Endothelial cell (in vitro differentiated cells): ENCODE measurements at regions not wholly inside any gene's neighbourhood (a gene's known extent, or its start where the extent isn't known, plus 50 kb on each side); places are given as distances from the start of the nearest gene placed in this dataset.

Experiments used
- DNase-seq: peaks from one replicate; pipeline ENCODE4 v3.0.0; 2021; ENCODE audit warnings: low spot score
- H3K27ac Mint-ChIP-seq: one replicate; pipeline ENCODE4 v1.8.0; 2021; ENCODE audit warnings: mixed read lengths, inconsistent platforms; ENCODE audit not compliant: unreplicated experiment
- H3K27me3 Mint-ChIP-seq: one replicate; pipeline ENCODE4 v1.8.0; 2021; ENCODE audit warnings: mild to moderate bottlenecking, moderate library complexity, mixed read lengths, inconsistent platforms; ENCODE audit not compliant: unreplicated experiment
- H3K36me3 Mint-ChIP-seq: one replicate; pipeline ENCODE4 v1.8.0; 2021; ENCODE audit warnings: mild to moderate bottlenecking, low read depth, mixed read lengths, inconsistent platforms; ENCODE audit not compliant: unreplicated experiment
- H3K4me1 Mint-ChIP-seq: one replicate; pipeline ENCODE4 v1.8.0; 2021; ENCODE audit warnings: mild to moderate bottlenecking, mixed read lengths, inconsistent platforms; ENCODE audit not compliant: unreplicated experiment
- H3K4me3 Mint-ChIP-seq: one replicate; pipeline ENCODE4 v1.8.0; 2021; ENCODE audit warnings: mild to moderate bottlenecking, mixed read lengths, inconsistent platforms; ENCODE audit not compliant: unreplicated experiment
- H3K9me3 Mint-ChIP-seq: one replicate; pipeline ENCODE4 v1.8.0; 2021; ENCODE audit warnings: mixed read lengths, inconsistent platforms; ENCODE audit not compliant: unreplicated experiment
- TF ChIP-seq, protein P1 (sequence below): fragments of 200-600 bp; sonication (generic); IDR thresholded peaks from one replicate; pipeline ENCODE4 v1.5.0; 2021; ENCODE audit warnings: antibody characterized with exemption; ENCODE audit not compliant: unreplicated experiment

DNA sequence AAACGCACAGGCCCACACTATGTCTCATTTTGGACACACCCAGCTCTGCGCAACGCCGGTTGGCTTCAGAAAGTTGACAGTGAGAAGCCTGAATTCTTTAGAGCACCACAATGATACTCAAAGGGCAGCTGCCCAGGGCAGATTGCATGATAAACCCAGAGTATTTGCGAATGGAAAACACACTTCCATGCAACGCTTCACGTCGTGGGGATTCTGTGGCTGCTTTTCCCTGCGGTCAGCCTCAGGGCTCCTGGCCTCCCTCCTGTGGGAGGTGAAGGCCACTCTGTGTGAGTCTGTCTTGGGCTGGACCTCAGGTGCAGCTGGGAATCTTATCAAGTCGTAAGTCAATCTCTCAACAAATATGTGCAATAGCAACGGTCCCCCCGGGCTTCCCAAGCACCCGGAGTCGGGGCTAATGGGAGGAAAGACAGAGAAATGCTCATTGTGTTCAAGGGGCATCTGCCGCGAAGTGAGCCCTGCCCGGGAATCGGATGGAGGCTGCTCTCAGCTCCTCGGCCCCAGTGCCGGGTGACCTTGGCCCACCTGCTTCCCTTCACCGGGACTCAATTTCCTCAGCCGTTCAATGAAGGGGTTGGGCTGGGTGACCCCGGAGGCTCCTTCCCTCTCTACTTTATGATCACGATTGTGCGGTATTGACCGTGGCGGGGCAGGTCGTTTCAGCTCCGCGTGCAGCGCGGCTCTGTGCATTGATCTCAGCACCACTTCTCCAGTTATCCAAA lies 623.6 kb downstream of the BRD1 start:
- TF ChIP-seq, protein P1, sequence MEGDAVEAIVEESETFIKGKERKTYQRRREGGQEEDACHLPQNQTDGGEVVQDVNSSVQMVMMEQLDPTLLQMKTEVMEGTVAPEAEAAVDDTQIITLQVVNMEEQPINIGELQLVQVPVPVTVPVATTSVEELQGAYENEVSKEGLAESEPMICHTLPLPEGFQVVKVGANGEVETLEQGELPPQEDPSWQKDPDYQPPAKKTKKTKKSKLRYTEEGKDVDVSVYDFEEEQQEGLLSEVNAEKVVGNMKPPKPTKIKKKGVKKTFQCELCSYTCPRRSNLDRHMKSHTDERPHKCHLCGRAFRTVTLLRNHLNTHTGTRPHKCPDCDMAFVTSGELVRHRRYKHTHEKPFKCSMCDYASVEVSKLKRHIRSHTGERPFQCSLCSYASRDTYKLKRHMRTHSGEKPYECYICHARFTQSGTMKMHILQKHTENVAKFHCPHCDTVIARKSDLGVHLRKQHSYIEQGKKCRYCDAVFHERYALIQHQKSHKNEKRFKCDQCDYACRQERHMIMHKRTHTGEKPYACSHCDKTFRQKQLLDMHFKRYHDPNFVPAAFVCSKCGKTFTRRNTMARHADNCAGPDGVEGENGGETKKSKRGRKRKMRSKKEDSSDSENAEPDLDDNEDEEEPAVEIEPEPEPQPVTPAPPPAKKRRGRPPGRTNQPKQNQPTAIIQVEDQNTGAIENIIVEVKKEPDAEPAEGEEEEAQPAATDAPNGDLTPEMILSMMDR: no peak
- H3K4me3 Mint-ChIP-seq: no peak overlapping the region
- H3K36me3 Mint-ChIP-seq: no peaks in the 10 kb centered on the region
- no peaks in the 10 kb centered on the region for H3K9me3 Mint-ChIP-seq
- DNase-seq: no peak
- no peak overlapping the region for H3K27ac Mint-ChIP-seq
- H3K27me3 Mint-ChIP-seq: peaks cover 9% of the 10 kb centered on the region
- no peaks in the 10 kb centered on the region for H3K4me1 Mint-ChIP-seq

DNA sequence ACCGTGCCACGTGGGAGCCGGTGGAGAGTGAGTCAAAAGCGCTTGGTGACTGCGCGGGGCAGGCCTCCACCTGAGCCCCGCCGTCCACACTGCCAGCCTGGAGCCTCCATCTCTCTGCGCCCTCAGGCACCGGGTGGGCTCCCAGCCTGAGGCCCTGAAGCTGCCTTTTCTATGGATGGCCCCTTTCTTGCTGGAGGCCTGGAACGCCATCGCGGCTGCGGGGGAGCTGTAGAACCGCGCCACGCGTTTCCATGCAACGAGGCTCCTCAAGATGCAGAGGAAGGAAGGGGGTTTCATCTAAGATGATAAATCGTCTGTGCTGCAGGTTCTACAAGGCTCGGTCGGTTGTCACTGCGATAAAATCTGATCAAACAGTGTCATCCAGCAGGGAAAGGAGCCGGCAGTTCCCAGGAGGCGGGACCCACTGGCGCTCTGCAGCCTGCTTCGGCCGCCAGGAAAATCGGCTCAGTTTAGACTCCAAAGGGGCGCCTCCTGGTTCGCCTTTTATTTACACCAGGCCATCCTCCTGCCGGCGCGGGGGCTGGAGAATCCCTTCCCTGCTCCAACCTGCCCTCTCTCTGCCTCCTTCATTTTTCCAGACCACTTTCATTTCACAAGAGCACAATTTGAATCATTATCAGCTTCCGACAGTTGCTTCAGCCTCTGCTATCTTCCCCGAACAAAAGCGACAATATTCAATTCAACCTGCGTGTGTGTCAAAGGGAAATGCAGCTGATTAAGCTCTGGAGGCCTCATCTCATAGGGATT lies 624.4 kb downstream of the BRD1 start:
- H3K36me3 Mint-ChIP-seq: no peaks in the 10 kb centered on the region
- no peak overlapping the region for H3K27ac Mint-ChIP-seq
- no peaks in the 10 kb centered on the region for H3K4me1 Mint-ChIP-seq
- H3K4me3 Mint-ChIP-seq: no peak overlapping the region
- DNase-seq: no peak
- TF ChIP-seq, protein P1: no peak
- H3K9me3 Mint-ChIP-seq: no peaks in the 10 kb centered on the region
- H3K27me3 Mint-ChIP-seq: peaks cover 6% of the 10 kb centered on the region

DNA sequence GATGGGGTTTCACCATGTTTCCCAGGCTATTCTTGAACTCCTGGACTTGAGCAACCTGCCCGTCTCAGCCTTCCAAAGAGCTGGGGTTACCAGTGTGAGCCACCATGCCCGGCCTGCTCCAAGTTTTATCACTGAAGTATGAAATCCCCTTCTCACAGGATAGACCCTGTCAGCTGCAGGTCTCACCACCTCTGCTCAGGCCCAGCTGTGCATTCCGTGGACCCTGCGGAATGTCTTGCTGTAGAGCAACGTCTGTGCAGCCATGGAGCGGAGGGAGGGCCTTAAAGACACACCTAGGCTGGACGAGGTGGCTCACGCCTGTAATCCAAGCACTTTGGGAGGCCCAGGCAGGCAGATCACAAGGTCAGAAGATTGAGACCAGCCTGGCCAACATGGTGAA lies 625.4 kb downstream of the BRD1 start:
- no peaks in the 10 kb centered on the region for H3K36me3 Mint-ChIP-seq
- no peak for DNase-seq
- H3K27me3 Mint-ChIP-seq: peaks cover 5% of the 10 kb centered on the region
- H3K4me3 Mint-ChIP-seq: no peak overlapping the region
- peaks cover 4% of the 10 kb centered on the region for H3K4me1 Mint-ChIP-seq
- no peaks in the 10 kb centered on the region for H3K9me3 Mint-ChIP-seq
- TF ChIP-seq, protein P1: no peak
- no peak overlapping the region for H3K27ac Mint-ChIP-seq

DNA sequence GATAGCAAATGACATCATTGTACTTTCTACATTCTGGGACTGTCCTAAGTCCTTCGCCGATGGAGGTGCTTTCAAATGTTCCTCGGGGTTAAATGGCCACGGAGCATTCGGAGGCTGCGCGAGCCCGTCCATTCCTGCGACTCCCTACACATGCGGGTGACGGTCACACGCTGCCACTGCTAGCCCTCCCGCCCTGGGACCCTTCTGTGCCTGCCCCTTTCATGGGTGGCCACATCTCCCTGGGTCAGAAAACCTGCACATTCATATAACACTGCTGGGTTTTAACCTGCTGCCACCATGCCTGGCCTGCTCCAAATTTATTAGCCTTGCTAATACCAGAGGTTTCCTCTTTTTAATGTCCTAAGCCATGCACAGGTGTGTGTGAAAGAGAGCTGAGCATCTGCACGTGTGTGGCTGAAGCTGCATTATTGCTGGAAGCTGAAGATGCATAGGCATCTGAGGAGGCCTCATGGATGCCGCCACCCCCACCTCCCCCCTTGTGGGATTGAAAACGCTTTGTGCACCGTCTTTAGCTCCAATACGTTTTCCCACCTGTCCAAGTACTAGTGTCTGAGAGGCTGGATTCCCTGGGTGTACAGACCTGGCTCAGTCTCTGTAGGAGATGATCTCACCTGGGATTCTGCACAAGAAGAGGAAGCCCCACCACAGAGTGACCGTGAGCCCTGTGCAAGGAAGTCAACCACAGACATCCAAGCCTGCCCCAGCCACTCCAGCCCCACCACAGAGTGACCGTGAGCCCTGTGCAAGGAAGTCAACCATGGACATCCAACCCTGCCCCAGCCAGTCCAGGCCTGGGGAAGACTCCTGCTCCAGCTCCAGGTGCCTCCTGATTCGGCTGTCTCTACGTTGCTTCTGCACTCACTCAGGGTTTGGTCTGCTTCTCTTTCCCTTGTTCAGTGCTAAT lies 626.4 kb downstream of the BRD1 start:
- Mint-ChIP-seq H3K27me3 (peaks cover 5% of the 10 kb centered on the region), H3K27ac (no peak overlapping the region), H3K4me1 (peaks cover 4% of the 10 kb centered on the region), H3K4me3 (no peak overlapping the region), H3K36me3 (no peaks in the 10 kb centered on the region), H3K9me3 (no peaks in the 10 kb centered on the region)
- no peak for DNase-seq
- TF ChIP-seq, protein P1: no peak
